Left colon (tissue), 2 donors: ENCODE measurements at regions not wholly inside any gene's neighbourhood (a gene's known extent, or its start where the extent isn't known, plus 50 kb on each side); places are given as distances from the start of the nearest gene placed in this dataset.
"Not testable (repeated sequence)": the region's sequence is repeated elsewhere in the genome, so short reads cannot be mapped to it uniquely, and the experiment has no call there.

Source experiments
- ATAC-seq: fragments of 200-7000 bp; cut with Tn5 transposase; one replicate; pipeline ENCODE4 v1.9.1; 2020; ENCODE audit warnings: mild to moderate bottlenecking, moderate library complexity
- DNase-seq, 2 donors: peaks; one replicate each; pipeline ENCODE4 v3.0.0-alpha.2; 2020
- intact Hi-C, 2 donors: fragments of 100-400 bp; cut with DNase I in 1 of 2; cut with micrococcal nuclease in 1 of 2; formaldehyde crosslinking; loops; one replicate each; pipeline versions ENCODE4 v1.11.2 to v1.14.0; 2022; cut with DNase I, micrococcal nuclease
- donor health status: DM: no; HTN: no; CAD: no.
- donor health status: DM: yes; HTN: yes; CAD: no.

- no peak for DNase-seq
- ATAC-seq: no peak
- intact Hi-C loops: no loop called here
These were observed 1357.8 kb upstream of the ATXN8OS start for GRCh38 chr13:68749796-68750195.

GRCh38 chr13:68748038-68748437 is 1359.6 kb upstream of the ATXN8OS start:
- DNase-seq: no peak
- intact Hi-C loops: no loop called here
- ATAC-seq: no peak

- DNase-seq: no peak
- no peak for ATAC-seq
- intact Hi-C loops: no loop called here
These were observed 1362.1 kb upstream of the ATXN8OS start for GRCh38 chr13:68745502-68745901.

- DNase-seq (no peak), ATAC-seq (no peak)
- intact Hi-C loops: no loop called here
These were observed 1370.7 kb upstream of the ATXN8OS start for GRCh38 chr13:68736961-68737360.

- ATAC-seq: no peak
- intact Hi-C loops: no loop called here
- no peak for DNase-seq
These were observed 1379.8 kb upstream of the ATXN8OS start for GRCh38 chr13:68727798-68728197.

- ATAC-seq (no peak), DNase-seq (no peak)
- intact Hi-C loops: no loop called here
These were observed 1380.5 kb upstream of the ATXN8OS start for GRCh38 chr13:68727165-68727564.

DNA sequence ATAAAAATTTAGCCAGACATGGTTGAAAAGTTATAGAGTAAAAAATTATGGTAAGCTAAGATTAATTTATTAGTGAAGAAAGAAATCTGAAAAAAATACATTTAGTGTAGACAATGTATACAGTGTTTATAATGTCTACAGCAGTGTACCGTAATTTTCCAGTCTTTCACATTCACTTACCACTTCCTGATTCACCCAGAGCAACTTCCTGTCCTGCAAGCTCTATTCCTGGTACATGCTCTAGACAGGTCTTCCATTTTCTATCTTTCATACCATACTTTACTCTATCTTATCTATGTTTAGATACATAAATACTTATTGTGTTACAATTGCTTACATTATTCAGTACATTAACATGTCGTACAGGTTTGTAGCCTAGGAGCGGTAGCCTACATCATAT is 1387.8 kb upstream of the ATXN8OS start:
- no peak for ATAC-seq
- no peak for DNase-seq
- intact Hi-C loops: no loop called here

DNA sequence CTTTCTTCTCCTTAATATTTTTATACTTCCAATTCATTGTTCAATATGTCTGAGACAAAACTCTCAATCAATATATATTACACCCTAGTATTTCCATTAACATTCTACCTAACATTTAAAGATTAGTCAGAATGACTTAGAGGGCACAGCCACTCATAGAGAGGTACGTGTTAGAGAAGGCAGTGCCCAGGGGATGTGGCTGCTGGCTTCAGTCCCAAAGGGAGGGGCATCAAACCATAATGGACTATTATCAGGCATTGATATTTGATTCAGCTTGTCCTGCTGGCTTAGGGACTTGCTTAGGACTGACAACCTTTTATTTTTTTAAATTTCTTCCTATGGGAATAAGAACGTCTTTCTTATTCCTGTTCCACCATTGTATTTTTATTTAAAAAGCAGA is 1392.0 kb upstream of the ATXN8OS start:
- DNase-seq (no peak), ATAC-seq (no peak)
- intact Hi-C loops: no loop called here

- intact Hi-C loops: no loop called here
- ATAC-seq (no peak), DNase-seq (no peak)
These were observed 1393.3 kb upstream of the ATXN8OS start for GRCh38 chr13:68714292-68714691.

- intact Hi-C loops: no loop called here
- DNase-seq: no peak
These were observed 1394.2 kb upstream of the ATXN8OS start for GRCh38 chr13:68713394-68713793.

GRCh38 chr13:68708336-68708908 is 1399.2 kb upstream of the ATXN8OS start:
- ATAC-seq (no peak), DNase-seq (no peak)
- intact Hi-C loops: no loop called here

More at GRCh38 chr13:68713394-68713793, 1394.2 kb upstream of the ATXN8OS start:
- no peak for ATAC-seq

- intact Hi-C loops, ATAC-seq, DNase-seq: not testable (repeated sequence)
These were observed 1401.6 kb upstream of the ATXN8OS start for GRCh38 chr13:68706044-68706443.

- ATAC-seq (no peak), DNase-seq (no peak)
- intact Hi-C loops: no loop called here
These were observed 1410.1 kb upstream of the ATXN8OS start for GRCh38 chr13:68697551-68697950.

DNA sequence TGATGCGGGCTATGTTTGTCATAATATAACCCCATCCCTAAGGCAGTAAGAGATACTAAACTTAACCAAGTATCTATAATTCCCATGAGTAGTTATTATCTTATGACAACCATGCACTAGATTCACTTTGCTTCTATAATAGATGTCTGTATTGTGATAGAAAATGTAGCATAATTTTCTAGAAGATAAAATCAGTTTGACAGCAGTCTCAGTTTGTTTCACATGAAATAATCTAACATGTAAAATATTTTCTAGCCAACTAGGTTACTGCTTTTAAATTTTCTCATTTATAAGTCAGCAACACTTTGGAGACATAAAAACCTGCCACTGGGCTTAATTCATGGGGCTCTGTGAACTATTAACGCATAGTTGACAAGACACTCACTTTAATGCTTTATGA is 1410.7 kb upstream of the ATXN8OS start:
- no peak for ATAC-seq
- DNase-seq: no peak
- intact Hi-C loops: no loop called here

- DNase-seq (no peak), ATAC-seq (no peak)
- intact Hi-C loops: no loop called here
These were observed 1415.6 kb upstream of the ATXN8OS start for GRCh38 chr13:68692049-68692448.

DNA sequence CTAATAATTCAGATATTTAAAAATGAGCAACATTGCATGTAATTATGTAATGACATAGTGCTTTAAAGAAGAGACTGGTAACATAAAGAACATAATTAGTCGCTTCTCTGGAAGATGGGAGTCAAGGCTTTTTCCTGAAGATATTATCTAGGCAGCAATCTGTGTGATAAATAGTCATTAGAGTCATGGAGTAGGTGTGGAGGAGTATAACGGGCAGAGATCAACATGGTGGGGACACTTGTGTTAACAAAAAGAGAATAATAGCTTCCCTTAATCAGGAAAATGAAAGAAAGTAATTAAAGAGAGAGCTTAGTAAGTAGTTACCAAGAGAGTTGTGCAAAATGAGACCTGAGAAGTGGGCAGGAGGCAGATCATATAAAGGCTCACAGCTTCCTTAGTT is 1417.1 kb upstream of the ATXN8OS start:
- intact Hi-C loops: no loop called here
- ATAC-seq (no peak), DNase-seq (no peak)

GRCh38 chr13:68676513-68677115 is 1431.0 kb upstream of the ATXN8OS start:
- intact Hi-C loops: no loop called here
- no peak for ATAC-seq
- DNase-seq: no peak

DNA sequence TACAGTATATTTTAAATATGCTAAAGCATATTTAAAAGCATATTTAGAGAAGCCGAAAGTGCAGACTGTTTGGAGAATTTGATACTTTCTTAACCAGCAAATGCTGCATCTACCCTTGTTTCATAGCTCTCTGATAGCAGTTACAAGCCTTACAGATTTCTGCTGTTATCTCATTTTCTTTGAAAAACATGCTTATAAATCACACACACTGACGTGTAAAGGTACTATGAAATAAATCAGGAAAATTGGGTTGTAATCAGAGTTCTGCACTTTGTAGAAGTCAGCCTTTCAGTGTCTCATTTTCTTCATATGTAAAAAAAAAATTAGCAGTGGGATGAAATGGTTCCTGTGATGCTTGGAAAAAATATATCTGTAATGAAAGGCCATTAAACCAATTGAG is 1432.4 kb upstream of the ATXN8OS start:
- intact Hi-C loops: no loop called here
- DNase-seq (no peak), ATAC-seq (no peak)

DNA sequence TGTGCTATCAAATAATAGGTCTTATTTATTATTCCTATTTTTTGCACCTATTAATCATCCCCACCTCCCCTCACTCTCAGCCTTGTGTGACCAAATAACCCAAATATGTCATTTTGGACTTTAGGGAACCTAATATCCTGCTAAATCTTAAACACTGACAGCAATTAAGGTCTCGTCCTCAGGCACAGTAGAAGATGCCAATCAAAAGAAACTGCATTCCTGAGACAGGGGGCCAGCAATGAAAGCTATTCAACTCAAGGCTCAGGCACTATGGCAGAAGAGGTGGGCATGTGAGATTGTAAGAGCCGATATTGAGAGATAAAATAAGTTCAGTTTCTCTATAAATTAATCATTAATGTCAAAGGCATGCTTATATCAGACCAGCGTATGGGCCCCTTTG is 1437.7 kb upstream of the PCDH9 start:
- DNase-seq (no peak), ATAC-seq (no peak)
- intact Hi-C loops: no loop called here

DNA sequence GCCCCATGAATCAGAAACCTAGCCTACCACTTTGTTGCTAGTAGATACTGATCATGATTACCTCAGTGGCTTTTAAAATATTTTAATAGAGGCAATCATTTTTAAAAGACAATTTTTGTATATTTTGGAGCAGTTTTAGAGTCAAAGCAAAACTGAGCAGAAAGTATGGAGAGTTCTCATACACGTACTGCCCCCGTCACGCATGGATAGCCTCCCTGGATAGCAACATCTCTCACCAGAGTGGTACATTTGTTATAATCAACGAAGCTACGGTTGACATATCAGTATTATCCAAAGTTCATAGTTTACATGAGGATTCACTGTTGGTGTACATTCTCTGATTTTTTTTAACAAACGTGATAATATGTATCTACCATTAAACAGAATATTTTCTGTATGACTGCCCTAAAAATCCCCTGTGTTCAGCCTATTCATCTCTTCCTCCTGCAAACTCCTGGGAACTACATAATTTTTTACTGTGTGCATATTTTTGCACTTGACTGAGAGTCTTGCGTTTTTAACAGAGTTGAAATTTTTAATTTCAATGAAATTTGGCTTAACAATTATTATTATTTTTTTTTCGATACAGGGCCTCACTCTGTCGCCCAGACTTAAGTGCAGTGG is 1436.8 kb upstream of the PCDH9 start:
- ATAC-seq (no peak), DNase-seq (no peak)
- intact Hi-C loops: no loop called here

DNA sequence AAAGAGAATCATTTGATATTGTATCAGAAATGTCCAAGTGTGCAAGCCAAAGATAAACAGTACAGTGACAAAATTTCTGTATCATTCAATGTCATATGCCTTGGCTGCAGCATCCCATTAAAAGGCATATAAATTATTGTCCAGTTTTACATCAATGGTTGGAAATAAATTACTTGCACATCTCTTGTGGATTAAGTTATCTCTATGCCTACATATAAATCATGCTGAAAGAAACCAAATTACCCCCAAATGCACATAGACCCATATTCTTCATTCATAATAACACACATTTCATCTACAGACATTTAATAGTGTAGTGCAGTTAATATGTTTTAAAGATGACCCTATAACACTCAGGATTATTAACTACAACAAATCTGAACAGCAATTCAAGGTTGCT is 1415.7 kb upstream of the PCDH9 start:
- ATAC-seq: no peak
- intact Hi-C loops: no loop called here
- no peak for DNase-seq
